Esophagus muscularis mucosa (tissue), 4 donors: ENCODE measurements at regions not wholly inside any gene's neighbourhood (a gene's known extent, or its start where the extent isn't known, plus 50 kb on each side); places are given as distances from the start of the nearest gene placed in this dataset.

Experiments used
- EP300 ChIP-seq: sonication (generic); formaldehyde crosslinking; IDR thresholded peaks from one replicate; pipeline ENCODE4 v1.6.1; 2017; ENCODE audit warnings: antibody characterized with exemption
- POLR2A ChIP-seq: fragments of 450-650 bp; IDR thresholded peaks from one replicate; pipeline ENCODE4 v1.6.1; 2017; ENCODE audit warnings: antibody characterized with exemption, moderate library complexity, mild to moderate bottlenecking, low read depth
- POLR2AphosphoS5 ChIP-seq, 2 donors: sonication (generic); formaldehyde crosslinking; IDR thresholded peaks; one replicate each; pipeline ENCODE4 v1.6.1; 2017; ENCODE audit warnings: antibody characterized with exemption in 2 of 2
- TF ChIP-seq, protein P1 (sequence below), 3 experiments: fragments of 200-600 bp in 2 of 3; fragments of 450-650 bp in 1 of 3; sonication (generic) in 2 of 3; IDR thresholded peaks; one replicate each; pipeline ENCODE4 v1.5.1; 2017 to 2019; ENCODE audit warnings: antibody characterized with exemption in 3 of 3, mild to moderate bottlenecking in 2 of 3, moderate library complexity in 1 of 3

DNA sequence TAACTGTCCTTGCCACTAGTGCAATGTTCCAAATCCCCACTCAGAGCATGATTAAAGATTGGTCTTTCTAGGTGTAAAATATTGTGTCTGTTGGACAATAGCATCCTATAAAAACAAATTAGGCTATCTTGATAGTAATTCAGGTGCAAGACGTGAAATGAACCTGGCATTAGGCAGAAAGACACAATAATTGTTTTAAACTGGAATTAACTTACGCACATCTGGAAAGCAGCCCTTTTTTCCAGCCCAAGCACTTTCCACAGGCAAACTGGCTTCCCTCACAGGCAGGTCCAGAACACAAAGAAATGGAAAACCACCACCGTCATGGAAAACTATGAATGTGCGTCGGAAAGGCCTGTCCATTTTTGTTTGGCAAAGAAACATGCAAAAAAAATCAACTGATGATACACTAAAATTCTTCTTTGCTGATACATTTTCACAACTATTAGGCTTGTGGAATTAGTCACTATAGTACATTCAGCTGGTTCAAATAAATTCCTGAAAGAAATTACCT lies 474.7 kb upstream of the IL12A start:
- TF ChIP-seq, protein P1, sequence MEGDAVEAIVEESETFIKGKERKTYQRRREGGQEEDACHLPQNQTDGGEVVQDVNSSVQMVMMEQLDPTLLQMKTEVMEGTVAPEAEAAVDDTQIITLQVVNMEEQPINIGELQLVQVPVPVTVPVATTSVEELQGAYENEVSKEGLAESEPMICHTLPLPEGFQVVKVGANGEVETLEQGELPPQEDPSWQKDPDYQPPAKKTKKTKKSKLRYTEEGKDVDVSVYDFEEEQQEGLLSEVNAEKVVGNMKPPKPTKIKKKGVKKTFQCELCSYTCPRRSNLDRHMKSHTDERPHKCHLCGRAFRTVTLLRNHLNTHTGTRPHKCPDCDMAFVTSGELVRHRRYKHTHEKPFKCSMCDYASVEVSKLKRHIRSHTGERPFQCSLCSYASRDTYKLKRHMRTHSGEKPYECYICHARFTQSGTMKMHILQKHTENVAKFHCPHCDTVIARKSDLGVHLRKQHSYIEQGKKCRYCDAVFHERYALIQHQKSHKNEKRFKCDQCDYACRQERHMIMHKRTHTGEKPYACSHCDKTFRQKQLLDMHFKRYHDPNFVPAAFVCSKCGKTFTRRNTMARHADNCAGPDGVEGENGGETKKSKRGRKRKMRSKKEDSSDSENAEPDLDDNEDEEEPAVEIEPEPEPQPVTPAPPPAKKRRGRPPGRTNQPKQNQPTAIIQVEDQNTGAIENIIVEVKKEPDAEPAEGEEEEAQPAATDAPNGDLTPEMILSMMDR (IDR thresholded peaks at IDR 0.05) = no peak
- TF ChIP-seq POLR2A (no peak), POLR2AphosphoS5 (IDR thresholded peaks at IDR 0.05) (no peak), EP300 (no peak)
